ENCODE measurements at regions not wholly inside any gene's neighbourhood (a gene's known extent, or its start where the extent isn't known, plus 50 kb on each side); places are given as distances from the start of the nearest gene placed in this dataset.

GRCh38 chr2:198654646-198655045, 803.1 kb downstream of the SATB2 start:
- no peak for DNase-seq (ENCODE audit: low spot score)
- no peak for TF ChIP-seq CTCF (conservative IDR thresholded peaks at IDR 0.05; ENCODE audit: low read depth)
- CTCF ChIA-PET = no interaction called here
- POLR2A ChIA-PET (ENCODE audit: low non-redundant PET) = no interaction called here
- no peak overlapping the region for H3K27ac ChIP-seq

- no peak for DNase-seq (ENCODE audit: low spot score)
- ChIA-PET POLR2A (ENCODE audit: low non-redundant PET) (no interaction called here), CTCF (no interaction called here)
- no peak overlapping the region for H3K27ac ChIP-seq
- TF ChIP-seq CTCF (conservative IDR thresholded peaks at IDR 0.05; ENCODE audit: low read depth) = no peak
Measured at GRCh38 chr2:198653311-198653710, 804.4 kb downstream of the SATB2 start.

GRCh38 chr2:198652461-198652860, 805.3 kb downstream of the SATB2 start:
- ChIA-PET CTCF (interaction anchor here (0.6 kb wide), 1 partner anchor 13 kb away, joined by 4 read pairs; no protein-coding TSS in a partner anchor), POLR2A (ENCODE audit: low non-redundant PET) (no interaction called here)
- TF ChIP-seq CTCF (conservative IDR thresholded peaks at IDR 0.05; ENCODE audit: low read depth) = no peak
- no peak for DNase-seq (ENCODE audit: low spot score)
- no peak overlapping the region for H3K27ac ChIP-seq

- DNase-seq (ENCODE audit: low spot score) = no peak
- TF ChIP-seq CTCF (conservative IDR thresholded peaks at IDR 0.05; ENCODE audit: low read depth) = no peak
- ChIA-PET CTCF (interaction anchor here (0.6 kb wide), 1 partner anchor 574 kb away, joined by 4 read pairs; no protein-coding TSS in a partner anchor), POLR2A (ENCODE audit: low non-redundant PET) (no interaction called here)
- H3K27ac ChIP-seq = no peak overlapping the region
Measured at GRCh38 chr2:198645816-198646215, 811.9 kb downstream of the SATB2 start.

- ChIA-PET POLR2A (ENCODE audit: low non-redundant PET) (no interaction called here), CTCF (interaction anchor here (1.2 kb wide), 1 partner anchor 345 kb away, joined by 3 read pairs; no protein-coding TSS in a partner anchor)
- no peak for TF ChIP-seq CTCF (conservative IDR thresholded peaks at IDR 0.05; ENCODE audit: low read depth)
- H3K27ac ChIP-seq = no peak overlapping the region
- DNase-seq (ENCODE audit: low spot score) = no peak
Measured at GRCh38 chr2:198641161-198641560, 816.6 kb downstream of the SATB2 start.

GRCh38 chr2:198640463-198640862, 817.3 kb downstream of the SATB2 start:
- CTCF ChIA-PET = interaction anchor here (1.2 to 1.3 kb wide), 2 partner anchors 326 to 344 kb away, joined by 3 to 4 read pairs; no protein-coding TSS in a partner anchor

More at GRCh38 chr2:198640463-198640862, 817.3 kb downstream of the SATB2 start:
- POLR2A ChIA-PET (ENCODE audit: low non-redundant PET) = no interaction called here
- H3K27ac ChIP-seq = no peak overlapping the region
- no peak for DNase-seq (ENCODE audit: low spot score)
- no peak for TF ChIP-seq CTCF (conservative IDR thresholded peaks at IDR 0.05; ENCODE audit: low read depth)

Data from RWPE1 (cell line).